ENCODE measurements at regions not wholly inside any gene's neighbourhood (a gene's known extent, or its start where the extent isn't known, plus 50 kb on each side); places are given as distances from the start of the nearest gene placed in this dataset.

- H3K4me2 ChIP-seq (ENCODE audit: low read depth, low read length, poor library complexity, severe bottlenecking) = no peak overlapping the region
- no peaks in the 10 kb centered on the region for H4K20me1 ChIP-seq (ENCODE audit: insufficient read depth, low read length, poor library complexity, severe bottlenecking)
- no peaks in the 10 kb centered on the region for H3F3A ChIP-seq (ENCODE audit: low read depth)
- H3K9me3 ChIP-seq (ENCODE audit: insufficient read depth, low read depth, low read length) = no peaks in the 10 kb centered on the region
- no peaks in the 10 kb centered on the region for H3K79me2 ChIP-seq (ENCODE audit: insufficient read depth, low read length)
- TF ChIP-seq EZH2phosphoT487 (IDR thresholded peaks at IDR 0.05; ENCODE audit: borderline replicate concordance) (no peak), CTCF (conservative IDR thresholded peaks at IDR 0.05; ENCODE audit: low read length) (no peak)
- H2AFZ ChIP-seq (ENCODE audit: low read length) = no peak overlapping the region
- H3K4me1 ChIP-seq (ENCODE audit: insufficient read depth, low read length, poor library complexity, severe bottlenecking) = no peaks in the 10 kb centered on the region
- no peaks in the 10 kb centered on the region for H3K27me3 ChIP-seq (ENCODE audit: insufficient read depth, low read length, poor library complexity, severe bottlenecking)
- no peaks in the 10 kb centered on the region for H3K9me2 ChIP-seq (replicated peaks; ENCODE audit: low read depth, low read length)
- H3K4me3 ChIP-seq (ENCODE audit: low read length, poor library complexity, severe bottlenecking) = no peak overlapping the region
- H3K36me3 ChIP-seq (ENCODE audit: insufficient read depth, low read length) = no peaks in the 10 kb centered on the region
- H3K9ac ChIP-seq (ENCODE audit: low read depth, low read length, poor library complexity, severe bottlenecking) = no peak overlapping the region
Measured at GRCh38 chr1:105072446-105072845, 1322.7 kb downstream of the AMY1C start.

- Histone ChIP-seq H3K9ac (ENCODE audit: low read depth, low read length, poor library complexity, severe bottlenecking) (no peak overlapping the region), H3K9me3 (ENCODE audit: insufficient read depth, low read depth, low read length) (no peaks in the 10 kb centered on the region), H3K36me3 (ENCODE audit: insufficient read depth, low read length) (no peaks in the 10 kb centered on the region), H4K20me1 (ENCODE audit: insufficient read depth, low read length, poor library complexity, severe bottlenecking) (no peaks in the 10 kb centered on the region), H3K4me2 (ENCODE audit: low read depth, low read length, poor library complexity, severe bottlenecking) (no peak overlapping the region), H3K4me3 (ENCODE audit: low read length, poor library complexity, severe bottlenecking) (no peak overlapping the region), H3K4me1 (ENCODE audit: insufficient read depth, low read length, poor library complexity, severe bottlenecking) (no peaks in the 10 kb centered on the region), H3K9me2 (replicated peaks; ENCODE audit: low read depth, low read length) (no peaks in the 10 kb centered on the region), H2AFZ (ENCODE audit: low read length) (no peak overlapping the region), H3F3A (ENCODE audit: low read depth) (no peaks in the 10 kb centered on the region), H3K27me3 (ENCODE audit: insufficient read depth, low read length, poor library complexity, severe bottlenecking) (no peaks in the 10 kb centered on the region), H3K79me2 (ENCODE audit: insufficient read depth, low read length) (no peaks in the 10 kb centered on the region)
- TF ChIP-seq CTCF (conservative IDR thresholded peaks at IDR 0.05; ENCODE audit: low read length) = no peak
- no peak for TF ChIP-seq EZH2phosphoT487 (IDR thresholded peaks at IDR 0.05; ENCODE audit: borderline replicate concordance)
Measured at GRCh38 chr1:105072850-105073249, 1323.2 kb downstream of the AMY1C start.

DNA sequence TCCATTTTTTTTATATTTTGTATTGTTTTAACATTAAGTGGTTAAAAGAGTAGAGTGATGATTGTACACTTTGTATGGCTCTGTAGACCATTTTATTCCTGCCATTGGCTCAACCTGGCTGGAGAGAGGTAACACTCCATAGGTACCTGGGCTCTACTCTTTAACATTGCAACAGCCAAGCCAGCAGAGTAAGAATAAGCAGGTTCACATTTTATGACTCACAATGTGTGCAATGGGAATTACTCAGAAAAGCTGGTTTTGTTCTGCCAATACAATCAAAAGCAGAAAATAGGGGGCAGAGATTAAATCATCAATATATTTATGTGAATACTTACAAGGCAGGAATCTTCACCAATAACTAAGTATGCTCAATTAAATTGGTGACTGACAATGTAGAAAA is 1324.0 kb downstream of the AMY1C start:
- Histone ChIP-seq H3K36me3 (ENCODE audit: insufficient read depth, low read length) (no peaks in the 10 kb centered on the region), H3F3A (ENCODE audit: low read depth) (no peaks in the 10 kb centered on the region), H3K9me3 (ENCODE audit: insufficient read depth, low read depth, low read length) (no peaks in the 10 kb centered on the region), H4K20me1 (ENCODE audit: insufficient read depth, low read length, poor library complexity, severe bottlenecking) (no peaks in the 10 kb centered on the region), H3K4me3 (ENCODE audit: low read length, poor library complexity, severe bottlenecking) (no peak overlapping the region), H3K4me1 (ENCODE audit: insufficient read depth, low read length, poor library complexity, severe bottlenecking) (no peaks in the 10 kb centered on the region), H3K9me2 (replicated peaks; ENCODE audit: low read depth, low read length) (no peaks in the 10 kb centered on the region), H2AFZ (ENCODE audit: low read length) (no peak overlapping the region), H3K4me2 (ENCODE audit: low read depth, low read length, poor library complexity, severe bottlenecking) (no peak overlapping the region), H3K27me3 (ENCODE audit: insufficient read depth, low read length, poor library complexity, severe bottlenecking) (no peaks in the 10 kb centered on the region), H3K79me2 (ENCODE audit: insufficient read depth, low read length) (no peaks in the 10 kb centered on the region), H3K9ac (ENCODE audit: low read depth, low read length, poor library complexity, severe bottlenecking) (no peak overlapping the region)
- TF ChIP-seq CTCF (conservative IDR thresholded peaks at IDR 0.05; ENCODE audit: low read length) = no peak
- TF ChIP-seq EZH2phosphoT487 (IDR thresholded peaks at IDR 0.05; ENCODE audit: borderline replicate concordance) = no peak
